ENCODE measurements at regions not wholly inside any gene's neighbourhood (a gene's known extent, or its start where the extent isn't known, plus 50 kb on each side); places are given as distances from the start of the nearest gene placed in this dataset.

GRCh38 chr2:129724021-129724757 is 255.3 kb upstream of the RAB6C start:
- Histone ChIP-seq H3K4me2 (ENCODE audit: low read depth, low read length, poor library complexity, severe bottlenecking) (no peak overlapping the region), H3K27ac (ENCODE audit: low read depth, low read length) (no peak overlapping the region), H4K20me1 (ENCODE audit: low read depth, low read length) (no peaks in the 10 kb centered on the region), H3K9me2 (replicated peaks; ENCODE audit: insufficient read depth, low read length) (no peaks in the 10 kb centered on the region), H3K4me3 (ENCODE audit: insufficient read depth, low read length, poor library complexity, severe bottlenecking) (no peak overlapping the region), H3K9ac (ENCODE audit: low read length) (no peak overlapping the region), H3F3A (ENCODE audit: insufficient read depth) (no peaks in the 10 kb centered on the region), H3K79me2 (ENCODE audit: insufficient read depth, low read length) (no peaks in the 10 kb centered on the region), H2AFZ (ENCODE audit: low read depth, low read length, severe bottlenecking) (no peak overlapping the region), H3K36me3 (ENCODE audit: low read length) (no peaks in the 10 kb centered on the region), H3K27me3 (ENCODE audit: low read length) (no peaks in the 10 kb centered on the region), H3K9me3 (ENCODE audit: insufficient read depth, low read length) (no peaks in the 10 kb centered on the region)
- no peak for TF ChIP-seq CTCF (IDR thresholded peaks at IDR 0.05; ENCODE audit: insufficient read depth, low read length, poor library complexity, severe bottlenecking)
- TF ChIP-seq EZH2phosphoT487 (conservative IDR thresholded peaks at IDR 0.05; ENCODE audit: low read length): no peak

GRCh38 chr2:129726216-129726615 is 253.2 kb upstream of the RAB6C start:
- no peaks in the 10 kb centered on the region for H3K27me3 ChIP-seq (ENCODE audit: low read length)
- no peak overlapping the region for H3K4me2 ChIP-seq (ENCODE audit: low read depth, low read length, poor library complexity, severe bottlenecking)
- H3K9ac ChIP-seq (ENCODE audit: low read length): no peak overlapping the region
- no peaks in the 10 kb centered on the region for H3K9me2 ChIP-seq (replicated peaks; ENCODE audit: insufficient read depth, low read length)
- H3K4me3 ChIP-seq (ENCODE audit: insufficient read depth, low read length, poor library complexity, severe bottlenecking): no peak overlapping the region
- H3F3A ChIP-seq (ENCODE audit: insufficient read depth): no peaks in the 10 kb centered on the region
- no peak for TF ChIP-seq EZH2phosphoT487 (conservative IDR thresholded peaks at IDR 0.05; ENCODE audit: low read length)
- no peak for TF ChIP-seq CTCF (IDR thresholded peaks at IDR 0.05; ENCODE audit: insufficient read depth, low read length, poor library complexity, severe bottlenecking)
- H4K20me1 ChIP-seq (ENCODE audit: low read depth, low read length): no peaks in the 10 kb centered on the region
- H3K27ac ChIP-seq (ENCODE audit: low read depth, low read length): no peak overlapping the region
- H3K9me3 ChIP-seq (ENCODE audit: insufficient read depth, low read length): no peaks in the 10 kb centered on the region
- H3K79me2 ChIP-seq (ENCODE audit: insufficient read depth, low read length): no peaks in the 10 kb centered on the region
- H3K36me3 ChIP-seq (ENCODE audit: low read length): no peaks in the 10 kb centered on the region
- H2AFZ ChIP-seq (ENCODE audit: low read depth, low read length, severe bottlenecking): no peak overlapping the region

GRCh38 chr2:129727286-129727685 is 252.2 kb upstream of the RAB6C start:
- Histone ChIP-seq H3K9me3 (ENCODE audit: insufficient read depth, low read length) (no peaks in the 10 kb centered on the region), H3K27me3 (ENCODE audit: low read length) (no peaks in the 10 kb centered on the region), H4K20me1 (ENCODE audit: low read depth, low read length) (no peaks in the 10 kb centered on the region), H3K27ac (ENCODE audit: low read depth, low read length) (no peak overlapping the region), H3K9ac (ENCODE audit: low read length) (no peak overlapping the region), H3K36me3 (ENCODE audit: low read length) (no peaks in the 10 kb centered on the region), H3K79me2 (ENCODE audit: insufficient read depth, low read length) (no peaks in the 10 kb centered on the region), H3F3A (ENCODE audit: insufficient read depth) (no peaks in the 10 kb centered on the region), H2AFZ (ENCODE audit: low read depth, low read length, severe bottlenecking) (no peak overlapping the region), H3K4me3 (ENCODE audit: insufficient read depth, low read length, poor library complexity, severe bottlenecking) (no peak overlapping the region), H3K4me2 (ENCODE audit: low read depth, low read length, poor library complexity, severe bottlenecking) (no peak overlapping the region), H3K9me2 (replicated peaks; ENCODE audit: insufficient read depth, low read length) (no peaks in the 10 kb centered on the region)
- TF ChIP-seq CTCF (IDR thresholded peaks at IDR 0.05; ENCODE audit: insufficient read depth, low read length, poor library complexity, severe bottlenecking) (no peak), EZH2phosphoT487 (conservative IDR thresholded peaks at IDR 0.05; ENCODE audit: low read length) (no peak)
